Natural killer cell (primary cell): ENCODE measurements at regions not wholly inside any gene's neighbourhood (a gene's known extent, or its start where the extent isn't known, plus 50 kb on each side); places are given as distances from the start of the nearest gene placed in this dataset.

ENCODE experiments used
- ATAC-seq, 3 donors: fragments of 150-1000 bp in 2 of 3; fragments of 200-7000 bp in 1 of 3; cut with Tn5 transposase; 1 replicate in 1 of 3; 2 replicates in 2 of 3; pipeline ENCODE4 v1.10.0; 2021; ENCODE audit warnings: mild to moderate bottlenecking in 2 of 3, moderate library complexity in 2 of 3
- DNase-seq, 2 donors: peaks; one replicate each; pipeline versions ENCODE4 v3.0.0 to v3.0.0-alpha.2; 2013 to 2021; ENCODE audit warnings: mixed read lengths in 1 of 2
- H3K27ac ChIP-seq: one replicate; pipeline ENCODE4 v1.5.1; 2013; ENCODE audit warnings: mild to moderate bottlenecking, low read length
- H3K27me3 ChIP-seq: one replicate; pipeline ENCODE4 v1.6.1; 2013; ENCODE audit warnings: low read length; ENCODE audit not compliant: control insufficient read depth, insufficient read depth
- H3K36me3 ChIP-seq: one replicate; pipeline ENCODE4 v1.6.1; 2013; ENCODE audit warnings: low read length; ENCODE audit not compliant: control insufficient read depth, insufficient read depth
- H3K4me1 ChIP-seq: one replicate; pipeline ENCODE4 v1.6.1; 2013; ENCODE audit warnings: low read length; ENCODE audit not compliant: control insufficient read depth, insufficient read depth
- H3K4me3 ChIP-seq: one replicate; pipeline ENCODE4 v1.5.1; 2013; ENCODE audit warnings: low read length
- H3K9me3 ChIP-seq: one replicate; pipeline ENCODE4 v1.6.1; 2013; ENCODE audit warnings: low read length; ENCODE audit not compliant: control insufficient read depth, insufficient read depth
- H3K27ac Mint-ChIP-seq, 2 donors: one replicate each; pipeline ENCODE4 v1.8.0; 2022; ENCODE audit warnings: mild to moderate bottlenecking in 2 of 2, mixed read lengths in 2 of 2, moderate library complexity in 1 of 2
- H3K27me3 Mint-ChIP-seq, 2 donors: one replicate each; pipeline ENCODE4 v1.8.0; 2022; ENCODE audit warnings: low read depth in 2 of 2, mixed read lengths in 2 of 2
- H3K36me3 Mint-ChIP-seq: one replicate; pipeline ENCODE4 v1.8.0; 2022; ENCODE audit warnings: mixed read lengths
- H3K4me1 Mint-ChIP-seq, 2 donors: one replicate each; pipeline ENCODE4 v1.8.0; 2022; ENCODE audit warnings: mixed read lengths in 2 of 2
- H3K4me3 Mint-ChIP-seq: one replicate; pipeline ENCODE4 v1.8.0; 2022; ENCODE audit warnings: mild to moderate bottlenecking, moderate library complexity, mixed read lengths
- H3K9me3 Mint-ChIP-seq, 2 donors: one replicate each; pipeline ENCODE4 v1.8.0; 2022; ENCODE audit warnings: mixed read lengths in 2 of 2
- CTCF ChIP-seq: fragments of 200-600 bp; IDR thresholded peaks from one replicate; pipeline ENCODE4 v1.8.0; 2022; ENCODE audit warnings: antibody characterized with exemption
- WGBS: methylation state at CpG from one replicate; pipeline ENCODE4 v1.1.7; 2013; ENCODE audit warnings: missing lambda C conversion rate; ENCODE audit not compliant: insufficient coverage; 5-methylcytosine and 5-hydroxymethylcytosine counted together
- intact Hi-C: fragments of 100-400 bp; cut with micrococcal nuclease; formaldehyde crosslinking; loops from one replicate; pipeline ENCODE4 v1.14.2; 2022

GRCh38 chr6:23518294-23518693 lies 607.7 kb upstream of the NRSN1 start:
- no peaks in the 10 kb centered on the region for H3K9me3 ChIP-seq
- Mint-ChIP-seq H3K4me1 (no peaks in the 10 kb centered on the region), H3K27ac (no peak overlapping the region), H3K4me3 (no peak overlapping the region), H3K27me3 (no peaks in the 10 kb centered on the region), H3K36me3 (no peaks in the 10 kb centered on the region), H3K9me3 (peaks cover 5 to 7% of the 10 kb centered on the region in 2 donors)
- no peak overlapping the region for H3K27ac ChIP-seq
- WGBS: 84% methylated on average over 6 of the region's 6 CpGs
- no peak for ATAC-seq
- intact Hi-C loops: no loop called here
- no peak overlapping the region for H3K4me3 ChIP-seq
- no peaks in the 10 kb centered on the region for H3K36me3 ChIP-seq
- no peaks in the 10 kb centered on the region for H3K27me3 ChIP-seq
- no peaks in the 10 kb centered on the region for H3K4me1 ChIP-seq
- no peak for TF ChIP-seq CTCF
- DNase-seq: no peak

GRCh38 chr6:23522792-23523547 lies 603.0 kb upstream of the NRSN1 start:
- H3K36me3 Mint-ChIP-seq: peaks cover 8% of the 10 kb centered on the region
- no peaks in the 10 kb centered on the region for H3K27me3 Mint-ChIP-seq
- intact Hi-C loops: no loop called here
- 64% methylated on average over 11 of the region's 11 CpGs for WGBS
- DNase-seq (no peak), ATAC-seq (no peak)
- H3K27me3 ChIP-seq: no peaks in the 10 kb centered on the region
- H3K9me3 Mint-ChIP-seq: peaks cover 7 to 9% of the 10 kb centered on the region in 2 donors
- no peak overlapping the region for H3K4me3 Mint-ChIP-seq
- no peak for TF ChIP-seq CTCF
- H3K4me3 ChIP-seq: no peak overlapping the region
- no peak overlapping the region for H3K27ac ChIP-seq
- H3K4me1 Mint-ChIP-seq: no peaks in the 10 kb centered on the region
- no peaks in the 10 kb centered on the region for H3K36me3 ChIP-seq
- no peaks in the 10 kb centered on the region for H3K9me3 ChIP-seq
- no peak overlapping the region for H3K27ac Mint-ChIP-seq
- no peaks in the 10 kb centered on the region for H3K4me1 ChIP-seq

GRCh38 chr6:23523771-23524170 lies 602.2 kb upstream of the NRSN1 start:
- Histone ChIP-seq H3K9me3 (no peaks in the 10 kb centered on the region), H3K4me1 (no peaks in the 10 kb centered on the region), H3K36me3 (no peaks in the 10 kb centered on the region), H3K27me3 (no peaks in the 10 kb centered on the region), H3K4me3 (no peak overlapping the region), H3K27ac (no peak overlapping the region)
- Mint-ChIP-seq H3K27ac (no peak overlapping the region), H3K27me3 (no peaks in the 10 kb centered on the region), H3K4me3 (no peak overlapping the region), H3K9me3 (peaks cover 7 to 9% of the 10 kb centered on the region in 2 donors), H3K4me1 (no peaks in the 10 kb centered on the region), H3K36me3 (peaks cover 8% of the 10 kb centered on the region)
- TF ChIP-seq CTCF: no peak
- intact Hi-C loops: no loop called here
- DNase-seq (no peak), ATAC-seq (no peak)
- no CpG with 5 or more reads among the region's 2 CpGs for WGBS

GRCh38 chr6:23524548-23524947 lies 601.5 kb upstream of the NRSN1 start:
- no peak overlapping the region for H3K4me3 Mint-ChIP-seq
- H3K9me3 Mint-ChIP-seq: peaks cover 9% of the 10 kb centered on the region in 2 donors
- peaks cover 8% of the 10 kb centered on the region for H3K36me3 Mint-ChIP-seq
- DNase-seq (no peak), ATAC-seq (no peak)
- H3K27me3 Mint-ChIP-seq: no peaks in the 10 kb centered on the region
- H3K27ac ChIP-seq: no peak overlapping the region
- no peaks in the 10 kb centered on the region for H3K4me1 ChIP-seq
- no peak for TF ChIP-seq CTCF
- no peaks in the 10 kb centered on the region for H3K27me3 ChIP-seq
- no peak overlapping the region for H3K4me3 ChIP-seq
- no peak overlapping the region for H3K27ac Mint-ChIP-seq
- intact Hi-C loops: no loop called here
- H3K9me3 ChIP-seq: no peaks in the 10 kb centered on the region
- no peaks in the 10 kb centered on the region for H3K4me1 Mint-ChIP-seq
- no peaks in the 10 kb centered on the region for H3K36me3 ChIP-seq
